ENCODE measurements at regions not wholly inside any gene's neighbourhood (a gene's known extent, or its start where the extent isn't known, plus 50 kb on each side); places are given as distances from the start of the nearest gene placed in this dataset.

GRCh38 chr13:99450416-99450815, 50.9 kb upstream of the TM9SF2 start:
- H3K4me3 ChIP-seq (ENCODE audit: low read depth, low read length) = no peak overlapping the region
- TF ChIP-seq CTCF (IDR thresholded peaks at IDR 0.05; ENCODE audit: insufficient read depth, low read depth, low read length, missing control alignments) = no peak
- DNase-seq (ENCODE audit: low read depth) = no peak

Data from GM12865 (cell line).